Kidney (tissue), 13 donors: ENCODE measurements at regions not wholly inside any gene's neighbourhood (a gene's known extent, or its start where the extent isn't known, plus 50 kb on each side); places are given as distances from the start of the nearest gene placed in this dataset.

ENCODE experiments used
- DNase-seq, 5 donors: peaks; one replicate each; pipeline ENCODE4 v3.0.0-alpha.2; 2013 to 2020
- FAIRE-seq: peaks from 2 replicates; lab custom pipeline; 2012; peaks lifted over from hg19 to GRCh38; lab: Jason Lieb, UNC
- H3K27ac ChIP-seq, 2 donors: one replicate each; pipeline ENCODE4 v1.7.0; 2013; ENCODE audit warnings: low read depth in 2 of 2, low read length in 2 of 2, inconsistent platforms in 1 of 2
- H3K27me3 ChIP-seq: one replicate; pipeline ENCODE4 v1.7.1; 2013; ENCODE audit warnings: low read length, inconsistent platforms; ENCODE audit not compliant: control insufficient read depth, insufficient read depth
- H3K36me3 ChIP-seq, 3 donors: one replicate each; pipeline versions ENCODE4 v1.7.0 to v1.7.1; 2013; ENCODE audit warnings: low read length in 3 of 3, control low read depth in 1 of 3, inconsistent platforms in 1 of 3; ENCODE audit not compliant: insufficient read depth in 3 of 3, control insufficient read depth in 2 of 3
- H3K4me1 ChIP-seq, 3 donors: one replicate each; pipeline versions ENCODE4 v1.7.0 to v1.7.1; 2013; ENCODE audit warnings: low read length in 3 of 3, inconsistent platforms in 1 of 3, low read depth in 1 of 3; ENCODE audit not compliant: control insufficient read depth in 2 of 3, insufficient read depth in 2 of 3
- H3K4me3 ChIP-seq, 3 donors: one replicate each; pipeline versions ENCODE4 v1.7.0 to v1.8.1; 2013; ENCODE audit warnings: low read length in 3 of 3, control low read depth in 1 of 3, inconsistent platforms in 1 of 3
- H3K9ac ChIP-seq, 3 donors: one replicate each; pipeline versions ENCODE4 v1.7.0 to v1.7.1; 2013; ENCODE audit warnings: low read length in 3 of 3, control low read depth in 1 of 3, inconsistent platforms in 1 of 3
- H3K9me3 ChIP-seq, 3 donors: one replicate each; pipeline versions ENCODE4 v1.7.0 to v1.7.1; 2013; ENCODE audit warnings: low read length in 3 of 3, control low read depth in 1 of 3, inconsistent platforms in 1 of 3; ENCODE audit not compliant: control insufficient read depth in 2 of 3, insufficient read depth in 1 of 3
- CTCF ChIP-seq: IDR thresholded peaks from 3 replicates; pipeline ENCODE4 v1.5.1; 2012; ENCODE audit warnings: mild to moderate bottlenecking, moderate library complexity, borderline replicate concordance; ENCODE audit not compliant: insufficient read depth; ENCODE audit errors: extremely low read depth
- intact Hi-C: fragments of 100-400 bp; cut with DNase I; formaldehyde crosslinking; loops from one replicate; pipeline ENCODE4 v1.11.1; 2022
- donor health status: control.
- donor health status: control.
- donor health status: control.
- donor health status: control.
- donor health status: control.
- donor health status: DM: yes; HTN: yes; CAD: no.
- donor health status: Normal renal cell carcinoma (clear cell type).

- TF ChIP-seq CTCF = no peak
- Histone ChIP-seq H3K9me3 (no peaks in the 10 kb centered on the region), H3K36me3 (no peaks in the 10 kb centered on the region), H3K9ac (no peak overlapping the region), H3K27me3 (no peaks in the 10 kb centered on the region), H3K4me1 (peaks cover 0 to 6% (median 3%) of the 10 kb centered on the region in 3 donors), H3K27ac (no peak overlapping the region), H3K4me3 (no peak overlapping the region)
- intact Hi-C loops = no loop called here
- FAIRE-seq = no peak
- peak in 1 of 5 donors; percentile 68 for DNase-seq
Measured at GRCh38 chr6:41441598-41442351, 104.4 kb upstream of the FOXP4 start.

- Histone ChIP-seq H3K27ac (no peak overlapping the region), H3K9me3 (no peaks in the 10 kb centered on the region), H3K9ac (no peak overlapping the region), H3K4me3 (no peak overlapping the region), H3K27me3 (no peaks in the 10 kb centered on the region), H3K4me1 (peaks cover 0 to 6% (median 3%) of the 10 kb centered on the region in 3 donors), H3K36me3 (no peaks in the 10 kb centered on the region)
- DNase-seq = peak in 1 of 5 donors; percentile 75
- TF ChIP-seq CTCF = no peak
- no peak for FAIRE-seq
- intact Hi-C loops = no loop called here
Measured at GRCh38 chr6:41442352-41442672, 103.9 kb upstream of the FOXP4 start.

GRCh38 chr6:41442800-41443501 is 103.2 kb upstream of the FOXP4 start:
- no peak for FAIRE-seq
- Histone ChIP-seq H3K4me1 (peaks cover 0 to 6% (median 3%) of the 10 kb centered on the region in 3 donors), H3K27ac (no peak overlapping the region), H3K27me3 (no peaks in the 10 kb centered on the region), H3K36me3 (no peaks in the 10 kb centered on the region), H3K9me3 (no peaks in the 10 kb centered on the region), H3K9ac (no peak overlapping the region), H3K4me3 (no peak overlapping the region)
- peak; percentile 95 to 98 (median 97) for DNase-seq
- intact Hi-C loops = no loop called here
- TF ChIP-seq CTCF = peak; percentile 5
